ENCODE measurements at regions not wholly inside any gene's neighbourhood (a gene's known extent, or its start where the extent isn't known, plus 50 kb on each side); places are given as distances from the start of the nearest gene placed in this dataset.

- Histone ChIP-seq H3K9ac (ENCODE audit: low read depth, low read length) (no peak overlapping the region), H3K27ac (ENCODE audit: low read depth, low read length) (no peak overlapping the region), H3K4me1 (ENCODE audit: insufficient read depth, low read length) (0 out of 2 replicates have a peak, but pooled peaks cover 4% of the 10 kb centered on the region), H3K36me3 (ENCODE audit: insufficient read depth, low read length) (no peaks in the 10 kb centered on the region), H3K9me3 (ENCODE audit: insufficient read depth, low read depth, low read length) (no peaks in the 10 kb centered on the region), H3K27me3 (ENCODE audit: insufficient read depth, low read length) (no peaks in the 10 kb centered on the region), H3K4me3 (ENCODE audit: low read length) (no peak overlapping the region)
- WGBS, result 81% methylated on average over 5 of the region's 6 CpGs
Measured at GRCh38 chr16:25523183-25523582, 168.6 kb upstream of the HS3ST4 start.

GRCh38 chr16:25512041-25512440, 179.7 kb upstream of the HS3ST4 start:
- Histone ChIP-seq H3K4me3 (ENCODE audit: low read length) (no peak overlapping the region), H3K27ac (ENCODE audit: low read depth, low read length) (no peak overlapping the region), H3K9me3 (ENCODE audit: insufficient read depth, low read depth, low read length) (no peaks in the 10 kb centered on the region), H3K27me3 (ENCODE audit: insufficient read depth, low read length) (no peaks in the 10 kb centered on the region), H3K9ac (ENCODE audit: low read depth, low read length) (no peak overlapping the region), H3K36me3 (ENCODE audit: insufficient read depth, low read length) (no peaks in the 10 kb centered on the region), H3K4me1 (ENCODE audit: insufficient read depth, low read length) (no peaks in the 10 kb centered on the region)

- Histone ChIP-seq H3K4me1 (ENCODE audit: insufficient read depth, low read length) (no peaks in the 10 kb centered on the region), H3K27me3 (ENCODE audit: insufficient read depth, low read length) (no peaks in the 10 kb centered on the region), H3K9me3 (ENCODE audit: insufficient read depth, low read depth, low read length) (no peaks in the 10 kb centered on the region), H3K36me3 (ENCODE audit: insufficient read depth, low read length) (no peaks in the 10 kb centered on the region), H3K9ac (ENCODE audit: low read depth, low read length) (no peak overlapping the region), H3K4me3 (ENCODE audit: low read length) (no peak overlapping the region), H3K27ac (ENCODE audit: low read depth, low read length) (no peak overlapping the region)
- whole genome bisulfite sequencing, result no CpG with 5 or more reads among the region's 1 CpG
Measured at GRCh38 chr16:25509456-25509855, 182.3 kb upstream of the HS3ST4 start.

GRCh38 chr16:25501530-25502255, 190.1 kb upstream of the HS3ST4 start:
- H3K4me3 ChIP-seq (ENCODE audit: low read length), result no peak overlapping the region
- H3K27me3 ChIP-seq (ENCODE audit: insufficient read depth, low read length), result no peaks in the 10 kb centered on the region
- 87% methylated on average over 2 of the region's 3 CpGs for WGBS
- H3K36me3 ChIP-seq (ENCODE audit: insufficient read depth, low read length), result no peaks in the 10 kb centered on the region
- H3K4me1 ChIP-seq (ENCODE audit: insufficient read depth, low read length), result peaks cover 7% of the 10 kb centered on the region
- no peaks in the 10 kb centered on the region for H3K9me3 ChIP-seq (ENCODE audit: insufficient read depth, low read depth, low read length)
- H3K9ac ChIP-seq (ENCODE audit: low read depth, low read length), result no peak overlapping the region
- H3K27ac ChIP-seq (ENCODE audit: low read depth, low read length), result no peak overlapping the region

- H3K4me1 ChIP-seq (ENCODE audit: insufficient read depth, low read length), result peaks cover 7% of the 10 kb centered on the region
- no peaks in the 10 kb centered on the region for H3K36me3 ChIP-seq (ENCODE audit: insufficient read depth, low read length)
- H3K27me3 ChIP-seq (ENCODE audit: insufficient read depth, low read length), result no peaks in the 10 kb centered on the region
- H3K27ac ChIP-seq (ENCODE audit: low read depth, low read length), result no peak overlapping the region
- H3K4me3 ChIP-seq (ENCODE audit: low read length), result no peak overlapping the region
- H3K9ac ChIP-seq (ENCODE audit: low read depth, low read length), result no peak overlapping the region
- WGBS, result 93% methylated on average over 2 of the region's 2 CpGs
- H3K9me3 ChIP-seq (ENCODE audit: insufficient read depth, low read depth, low read length), result no peaks in the 10 kb centered on the region
Measured at GRCh38 chr16:25494292-25494691, 197.5 kb upstream of the HS3ST4 start.

- Histone ChIP-seq H3K27me3 (ENCODE audit: insufficient read depth, low read length) (no peaks in the 10 kb centered on the region), H3K4me3 (ENCODE audit: low read length) (no peak overlapping the region), H3K9me3 (ENCODE audit: insufficient read depth, low read depth, low read length) (no peaks in the 10 kb centered on the region), H3K4me1 (ENCODE audit: insufficient read depth, low read length) (peaks cover 7% of the 10 kb centered on the region), H3K36me3 (ENCODE audit: insufficient read depth, low read length) (no peaks in the 10 kb centered on the region), H3K27ac (ENCODE audit: low read depth, low read length) (no peak overlapping the region), H3K9ac (ENCODE audit: low read depth, low read length) (no peak overlapping the region)
- WGBS, result 94% methylated on average over 4 of the region's 5 CpGs
Measured at GRCh38 chr16:25493136-25493811, 198.5 kb upstream of the HS3ST4 start.

GRCh38 chr16:25488435-25488834, 203.3 kb upstream of the HS3ST4 start:
- no peaks in the 10 kb centered on the region for H3K4me1 ChIP-seq (ENCODE audit: insufficient read depth, low read length)
- no peak overlapping the region for H3K9ac ChIP-seq (ENCODE audit: low read depth, low read length)
- 94% methylated on average over 4 of the region's 4 CpGs for WGBS
- H3K27me3 ChIP-seq (ENCODE audit: insufficient read depth, low read length), result no peaks in the 10 kb centered on the region
- 0 out of 2 replicates have a peak, but pooled peaks cover 5% of the 10 kb centered on the region for H3K9me3 ChIP-seq (ENCODE audit: insufficient read depth, low read depth, low read length)
- H3K4me3 ChIP-seq (ENCODE audit: low read length), result no peak overlapping the region
- no peak overlapping the region for H3K27ac ChIP-seq (ENCODE audit: low read depth, low read length)
- H3K36me3 ChIP-seq (ENCODE audit: insufficient read depth, low read length), result no peaks in the 10 kb centered on the region

- Histone ChIP-seq H3K9ac (ENCODE audit: low read depth, low read length) (no peak overlapping the region), H3K27ac (ENCODE audit: low read depth, low read length) (no peak overlapping the region), H3K9me3 (ENCODE audit: insufficient read depth, low read depth, low read length) (0 out of 2 replicates have a peak, but pooled peaks cover 5% of the 10 kb centered on the region), H3K4me3 (ENCODE audit: low read length) (no peak overlapping the region), H3K4me1 (ENCODE audit: insufficient read depth, low read length) (no peaks in the 10 kb centered on the region), H3K36me3 (ENCODE audit: insufficient read depth, low read length) (no peaks in the 10 kb centered on the region), H3K27me3 (ENCODE audit: insufficient read depth, low read length) (no peaks in the 10 kb centered on the region)
- 100% methylated on average over 1 of the region's 1 CpG for WGBS
Measured at GRCh38 chr16:25487888-25488287, 203.9 kb upstream of the HS3ST4 start.

GRCh38 chr16:25481636-25482035, 210.1 kb upstream of the HS3ST4 start:
- H3K9me3 ChIP-seq (ENCODE audit: insufficient read depth, low read depth, low read length), result no peaks in the 10 kb centered on the region
- no peak overlapping the region for H3K9ac ChIP-seq (ENCODE audit: low read depth, low read length)
- H3K27ac ChIP-seq (ENCODE audit: low read depth, low read length), result peak overlapping the region; percentile 14; the same call in 1 of the 2 replicates
- no peaks in the 10 kb centered on the region for H3K36me3 ChIP-seq (ENCODE audit: insufficient read depth, low read length)
- 17% methylated on average over 1 of the region's 1 CpG for WGBS
- H3K4me3 ChIP-seq (ENCODE audit: low read length), result no peak overlapping the region
- H3K4me1 ChIP-seq (ENCODE audit: insufficient read depth, low read length), result peaks cover 12% of the 10 kb centered on the region; the same call in 1 of the 2 replicates
- no peaks in the 10 kb centered on the region for H3K27me3 ChIP-seq (ENCODE audit: insufficient read depth, low read length)

GRCh38 chr16:25478476-25478875, 213.3 kb upstream of the HS3ST4 start:
- Histone ChIP-seq H3K4me1 (ENCODE audit: insufficient read depth, low read length) (peaks cover 12% of the 10 kb centered on the region; the same call in 1 of the 2 replicates), H3K36me3 (ENCODE audit: insufficient read depth, low read length) (no peaks in the 10 kb centered on the region), H3K27ac (ENCODE audit: low read depth, low read length) (no peak overlapping the region), H3K27me3 (ENCODE audit: insufficient read depth, low read length) (no peaks in the 10 kb centered on the region), H3K9me3 (ENCODE audit: insufficient read depth, low read depth, low read length) (no peaks in the 10 kb centered on the region), H3K9ac (ENCODE audit: low read depth, low read length) (no peak overlapping the region), H3K4me3 (ENCODE audit: low read length) (no peak overlapping the region)
- WGBS, result 98% methylated on average over 1 of the region's 1 CpG

- Histone ChIP-seq H3K4me3 (ENCODE audit: low read length) (no peak overlapping the region), H3K4me1 (ENCODE audit: insufficient read depth, low read length) (0 out of 2 replicates have a peak, but pooled peaks cover 4% of the 10 kb centered on the region), H3K36me3 (ENCODE audit: insufficient read depth, low read length) (no peaks in the 10 kb centered on the region), H3K9me3 (ENCODE audit: insufficient read depth, low read depth, low read length) (no peaks in the 10 kb centered on the region), H3K27me3 (ENCODE audit: insufficient read depth, low read length) (no peaks in the 10 kb centered on the region), H3K9ac (ENCODE audit: low read depth, low read length) (no peak overlapping the region), H3K27ac (ENCODE audit: low read depth, low read length) (no peak overlapping the region)
- 97% methylated on average over 2 of the region's 2 CpGs for whole genome bisulfite sequencing
Measured at GRCh38 chr16:25464058-25464457, 206.4 kb upstream of the ZKSCAN2 start.
